ENCODE measurements at regions not wholly inside any gene's neighbourhood (a gene's known extent, or its start where the extent isn't known, plus 50 kb on each side); places are given as distances from the start of the nearest gene placed in this dataset.

DNA sequence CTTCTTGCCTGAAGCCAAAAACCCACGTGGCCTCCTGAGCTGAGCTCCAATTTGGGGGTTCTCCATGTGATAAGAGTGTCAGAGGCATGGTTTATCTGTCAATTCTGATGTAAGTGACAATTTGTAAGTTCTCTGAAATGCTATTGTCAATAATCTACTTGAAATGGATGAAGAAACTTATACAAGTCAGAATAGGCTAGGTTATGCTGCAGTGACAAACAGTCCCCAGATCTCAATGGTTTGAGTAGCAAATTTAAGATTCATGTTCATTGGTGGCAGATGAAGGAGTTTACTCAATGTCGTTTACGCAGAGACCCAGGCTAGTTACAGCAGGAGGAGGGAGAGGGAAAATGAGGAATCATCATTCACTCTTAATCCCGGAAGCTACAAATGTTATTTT lies 352.4 kb downstream of the KIF16B start:
- Histone ChIP-seq H3K27ac (no peak overlapping the region), H3K4me1 (no peaks in the 10 kb centered on the region), H3K9me3 (no peaks in the 10 kb centered on the region), H3K27me3 (no peaks in the 10 kb centered on the region), H3K36me3 (no peaks in the 10 kb centered on the region), H3K4me3 (no peak overlapping the region)
- intact Hi-C loops (cut with DNase I; ENCODE audit: low total_unique reads): no loop called here
- TF ChIP-seq POLR2AphosphoS5 (IDR thresholded peaks at IDR 0.05): no peak
- TF ChIP-seq CTCF (IDR thresholded peaks at IDR 0.05): no peak
- no peak for TF ChIP-seq POLR2A (IDR thresholded peaks at IDR 0.05)
- DNase-seq (ENCODE audit: low spot score in 2 of 2): no peak

- DNase-seq (ENCODE audit: low spot score in 2 of 2): no peak
- TF ChIP-seq POLR2AphosphoS5 (IDR thresholded peaks at IDR 0.05): no peak
- TF ChIP-seq POLR2A (IDR thresholded peaks at IDR 0.05): no peak
- no peak for TF ChIP-seq CTCF (IDR thresholded peaks at IDR 0.05)
- no peaks in the 10 kb centered on the region for H3K27me3 ChIP-seq
- H3K36me3 ChIP-seq: no peaks in the 10 kb centered on the region
- no peaks in the 10 kb centered on the region for H3K4me1 ChIP-seq
- no peak overlapping the region for H3K4me3 ChIP-seq
- intact Hi-C loops (cut with DNase I; ENCODE audit: low total_unique reads): no loop called here
- no peaks in the 10 kb centered on the region for H3K9me3 ChIP-seq
- H3K27ac ChIP-seq: no peak overlapping the region
Observed at GRCh38 chr20:16219182-16219581, 354.1 kb downstream of the KIF16B start.

DNA sequence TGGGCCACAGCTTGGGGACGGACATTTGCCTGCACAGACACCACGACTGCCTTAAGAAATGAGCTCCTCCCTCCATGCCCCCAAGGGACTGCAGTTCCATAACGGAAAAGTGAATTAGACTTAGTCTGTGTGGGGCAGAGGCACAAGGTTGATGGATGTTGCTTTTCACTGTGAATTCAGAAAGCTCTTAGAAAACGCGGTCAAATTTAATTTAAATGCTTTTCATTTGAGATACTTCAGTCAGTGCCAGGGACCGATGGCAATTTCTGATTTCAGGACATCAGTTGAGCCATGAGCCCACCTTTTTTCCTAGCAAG lies 356.4 kb downstream of the KIF16B start:
- no peak for TF ChIP-seq POLR2A (IDR thresholded peaks at IDR 0.05)
- no peaks in the 10 kb centered on the region for H3K36me3 ChIP-seq
- no peak overlapping the region for H3K27ac ChIP-seq
- no peaks in the 10 kb centered on the region for H3K27me3 ChIP-seq
- intact Hi-C loops (cut with DNase I; ENCODE audit: low total_unique reads): no loop called here
- DNase-seq (ENCODE audit: low spot score in 2 of 2): no peak
- no peak overlapping the region for H3K4me3 ChIP-seq
- H3K4me1 ChIP-seq: no peaks in the 10 kb centered on the region
- no peaks in the 10 kb centered on the region for H3K9me3 ChIP-seq

- Histone ChIP-seq H3K4me3 (no peak overlapping the region), H3K36me3 (no peaks in the 10 kb centered on the region), H3K9me3 (no peaks in the 10 kb centered on the region), H3K4me1 (no peaks in the 10 kb centered on the region), H3K27ac (no peak overlapping the region), H3K27me3 (no peaks in the 10 kb centered on the region)
- intact Hi-C loops (cut with DNase I; ENCODE audit: low total_unique reads): no loop called here
- TF ChIP-seq POLR2AphosphoS5 (IDR thresholded peaks at IDR 0.05) (no peak), POLR2A (IDR thresholded peaks at IDR 0.05) (no peak), CTCF (IDR thresholded peaks at IDR 0.05) (no peak)
- no peak for DNase-seq (ENCODE audit: low spot score in 2 of 2)
Observed at GRCh38 chr20:16216227-16216913, 356.9 kb downstream of the KIF16B start.

DNA sequence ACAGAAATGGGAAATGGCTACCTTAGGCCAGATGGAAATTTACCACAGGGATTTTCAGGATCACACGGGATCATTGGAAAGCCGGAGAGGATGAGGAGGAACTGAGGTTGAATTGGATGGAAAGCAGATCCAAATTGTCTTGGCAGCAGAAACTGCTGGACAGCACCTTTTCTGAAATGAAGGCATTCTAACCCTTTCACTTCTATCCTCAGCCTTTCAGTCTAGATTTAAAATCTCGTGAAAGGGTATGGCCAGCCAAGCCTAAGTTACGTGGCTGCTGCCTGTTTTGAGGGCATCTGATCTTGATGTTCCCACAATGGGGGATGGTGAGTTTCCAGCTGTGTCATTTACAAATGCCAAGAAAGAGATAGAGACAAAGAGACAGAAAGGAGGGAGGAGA lies 358.2 kb downstream of the KIF16B start:
- TF ChIP-seq POLR2AphosphoS5 (IDR thresholded peaks at IDR 0.05) (no peak), CTCF (IDR thresholded peaks at IDR 0.05) (no peak), POLR2A (IDR thresholded peaks at IDR 0.05) (no peak)
- H3K4me3 ChIP-seq: no peak overlapping the region
- intact Hi-C loops (cut with DNase I; ENCODE audit: low total_unique reads): no loop called here
- H3K36me3 ChIP-seq: no peaks in the 10 kb centered on the region
- no peaks in the 10 kb centered on the region for H3K27me3 ChIP-seq
- no peaks in the 10 kb centered on the region for H3K9me3 ChIP-seq
- H3K4me1 ChIP-seq: no peaks in the 10 kb centered on the region
- no peak overlapping the region for H3K27ac ChIP-seq
- DNase-seq (ENCODE audit: low spot score in 2 of 2): no peak

DNA sequence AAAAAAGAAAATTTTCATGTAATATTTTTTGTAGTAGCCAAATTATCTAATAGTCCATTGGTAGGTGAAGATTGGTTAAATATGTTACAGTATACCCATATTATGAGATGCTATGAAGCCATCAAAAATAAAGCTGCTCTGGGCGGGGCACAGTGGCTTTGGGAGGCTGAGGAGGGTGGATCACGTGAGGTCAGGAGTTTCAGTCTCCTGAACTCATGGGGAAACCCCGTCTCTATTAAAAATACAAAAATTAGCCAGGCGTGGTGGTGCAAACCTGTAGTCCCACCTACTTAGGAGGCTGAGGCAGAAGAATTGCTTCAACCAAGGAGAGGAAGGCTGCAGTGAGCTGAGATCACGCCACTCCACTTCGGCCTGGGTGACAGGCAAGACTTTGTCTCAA lies 360.5 kb downstream of the KIF16B start:
- H3K4me1 ChIP-seq: no peaks in the 10 kb centered on the region
- no peaks in the 10 kb centered on the region for H3K36me3 ChIP-seq
- no peaks in the 10 kb centered on the region for H3K27me3 ChIP-seq
- no peak overlapping the region for H3K27ac ChIP-seq
- DNase-seq (ENCODE audit: low spot score in 2 of 2): no peak
- H3K4me3 ChIP-seq: no peak overlapping the region
- TF ChIP-seq POLR2A (IDR thresholded peaks at IDR 0.05) (no peak), POLR2AphosphoS5 (IDR thresholded peaks at IDR 0.05) (no peak), CTCF (IDR thresholded peaks at IDR 0.05) (no peak)
- H3K9me3 ChIP-seq: no peaks in the 10 kb centered on the region
- intact Hi-C loops (cut with DNase I; ENCODE audit: low total_unique reads): no loop called here
